ENCODE measurements at regions not wholly inside any gene's neighbourhood (a gene's known extent, or its start where the extent isn't known, plus 50 kb on each side); places are given as distances from the start of the nearest gene placed in this dataset.
"Not testable (repeated sequence)": the region's sequence is repeated elsewhere in the genome, so short reads cannot be mapped to it uniquely, and the experiment has no call there.

DNA sequence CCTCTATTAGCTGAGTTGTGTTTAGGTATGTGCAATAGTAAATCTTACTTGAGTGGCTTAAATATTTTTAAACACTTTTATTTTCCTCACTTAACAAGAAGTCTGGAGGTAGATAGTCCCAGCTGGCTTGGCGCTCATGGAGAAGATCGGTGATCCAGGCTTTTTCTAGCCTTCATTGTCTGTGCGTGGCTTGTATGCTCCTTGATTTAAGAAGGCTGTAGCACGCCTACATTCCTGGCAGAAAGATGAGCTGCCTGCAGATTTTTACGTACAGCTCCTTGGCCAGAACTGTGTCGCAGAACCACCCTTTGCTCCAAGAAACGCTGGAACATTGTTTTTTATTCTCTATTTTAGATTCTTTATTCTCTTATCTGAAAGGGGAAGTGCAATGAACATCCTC lies 284.1 kb downstream of the KIF20B start:
- Histone ChIP-seq H3K4me1 (no peaks in the 10 kb centered on the region), H3K27me3 (no peaks in the 10 kb centered on the region), H3K4me3 (no peak overlapping the region), H3K9me3 (no peaks in the 10 kb centered on the region), H3K27ac (no peak overlapping the region), H3K36me3 (replicated peaks in 1 of 2; ENCODE audit: insufficient read depth in 1 of 2, low read depth in 2 of 2) (no peaks in the 10 kb centered on the region)
- ATAC-seq = no peak
- intact Hi-C loops (cut with DNase I) = no loop called here
- WGBS, 2 donors = 67 to 76% methylated on average over 7 of the region's 7 CpGs
- TF ChIP-seq, protein P1, sequence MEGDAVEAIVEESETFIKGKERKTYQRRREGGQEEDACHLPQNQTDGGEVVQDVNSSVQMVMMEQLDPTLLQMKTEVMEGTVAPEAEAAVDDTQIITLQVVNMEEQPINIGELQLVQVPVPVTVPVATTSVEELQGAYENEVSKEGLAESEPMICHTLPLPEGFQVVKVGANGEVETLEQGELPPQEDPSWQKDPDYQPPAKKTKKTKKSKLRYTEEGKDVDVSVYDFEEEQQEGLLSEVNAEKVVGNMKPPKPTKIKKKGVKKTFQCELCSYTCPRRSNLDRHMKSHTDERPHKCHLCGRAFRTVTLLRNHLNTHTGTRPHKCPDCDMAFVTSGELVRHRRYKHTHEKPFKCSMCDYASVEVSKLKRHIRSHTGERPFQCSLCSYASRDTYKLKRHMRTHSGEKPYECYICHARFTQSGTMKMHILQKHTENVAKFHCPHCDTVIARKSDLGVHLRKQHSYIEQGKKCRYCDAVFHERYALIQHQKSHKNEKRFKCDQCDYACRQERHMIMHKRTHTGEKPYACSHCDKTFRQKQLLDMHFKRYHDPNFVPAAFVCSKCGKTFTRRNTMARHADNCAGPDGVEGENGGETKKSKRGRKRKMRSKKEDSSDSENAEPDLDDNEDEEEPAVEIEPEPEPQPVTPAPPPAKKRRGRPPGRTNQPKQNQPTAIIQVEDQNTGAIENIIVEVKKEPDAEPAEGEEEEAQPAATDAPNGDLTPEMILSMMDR (IDR thresholded peaks at IDR 0.05) = no peak
- no peak for DNase-seq

DNA sequence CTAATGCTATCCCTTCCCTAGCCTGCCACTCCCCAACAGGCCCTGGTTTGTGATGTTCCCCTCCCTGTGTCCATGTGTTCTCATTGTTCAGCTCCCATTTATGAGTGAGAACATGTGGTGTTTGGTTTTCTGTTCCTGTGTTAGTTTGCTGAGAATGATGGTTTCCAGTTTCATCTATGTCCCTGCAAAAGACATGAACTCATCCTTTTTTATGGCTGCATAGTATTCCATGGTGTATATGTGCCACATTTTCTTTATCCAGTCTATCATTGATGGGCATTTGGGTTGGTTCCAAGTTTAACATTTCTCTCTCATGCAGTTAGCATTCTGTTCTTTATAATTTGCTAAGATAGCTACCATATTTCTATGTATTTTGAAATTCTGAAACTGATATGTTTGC lies 287.0 kb downstream of the KIF20B start:
- H3K4me1 ChIP-seq; DNase-seq; H3K36me3 ChIP-seq (replicated peaks in 1 of 2; ENCODE audit: insufficient read depth in 1 of 2, low read depth in 2 of 2); H3K9me3 ChIP-seq; H3K4me3 ChIP-seq; H3K27ac ChIP-seq; intact Hi-C loops (cut with DNase I); ATAC-seq; H3K27me3 ChIP-seq: not testable (repeated sequence)

DNA sequence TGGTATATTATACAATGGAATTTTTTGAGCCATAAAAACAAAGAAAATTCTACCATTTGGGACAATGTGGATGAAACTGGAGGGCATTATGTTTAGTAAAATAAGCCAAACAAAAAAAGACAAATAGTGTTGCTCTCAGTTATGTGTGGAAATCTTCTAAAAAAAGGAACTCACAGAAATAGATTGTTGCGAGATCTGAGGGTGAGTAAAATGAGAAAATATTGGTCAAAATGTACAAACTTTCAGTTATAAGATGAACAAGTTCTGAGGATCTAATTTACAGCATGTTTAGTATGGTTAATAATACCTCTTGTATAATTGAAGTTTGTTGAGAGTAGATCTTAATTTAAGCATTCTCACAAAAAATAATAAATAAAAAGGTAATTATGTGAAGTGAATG lies 291.2 kb downstream of the KIF20B start:
- Histone ChIP-seq H3K36me3 (replicated peaks in 1 of 2; ENCODE audit: insufficient read depth in 1 of 2, low read depth in 2 of 2) (no peaks in the 10 kb centered on the region), H3K27me3 (no peaks in the 10 kb centered on the region), H3K9me3 (no peaks in the 10 kb centered on the region), H3K4me3 (no peak overlapping the region), H3K4me1 (no peaks in the 10 kb centered on the region), H3K27ac (no peak overlapping the region)
- no peak for TF ChIP-seq POLR2A (IDR thresholded peaks at IDR 0.05)
- TF ChIP-seq, protein P1 (IDR thresholded peaks at IDR 0.05) = no peak
- WGBS, 2 donors = 86 to 87% methylated on average over 1 of the region's 1 CpG
- intact Hi-C loops (cut with DNase I) = no loop called here
- DNase-seq (no peak), ATAC-seq (no peak)

DNA sequence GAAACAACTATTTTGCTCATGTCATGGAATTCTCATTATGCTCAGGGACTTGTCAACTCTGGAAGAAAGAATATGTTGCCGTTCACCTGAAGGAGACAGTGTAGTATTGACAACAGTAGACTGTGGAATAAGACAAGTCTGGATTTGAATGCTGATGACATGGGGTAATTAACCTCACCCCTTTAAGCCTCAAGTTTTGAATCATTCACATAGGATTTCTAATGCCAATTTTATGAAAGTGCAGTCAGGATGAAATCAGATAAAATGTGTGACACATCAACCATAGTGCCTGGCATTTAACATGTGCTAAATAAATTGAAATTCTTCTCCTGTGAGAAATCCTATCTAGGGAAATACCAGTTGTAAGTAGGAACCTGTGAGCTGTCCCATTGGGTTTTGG lies 305.8 kb downstream of the KIF20B start:
- WGBS, 2 donors = 61 to 63% methylated on average over 1 of the region's 1 CpG
- no peaks in the 10 kb centered on the region for H3K9me3 ChIP-seq
- intact Hi-C loops (cut with DNase I) = no loop called here
- ATAC-seq (no peak), DNase-seq (no peak)
- no peak overlapping the region for H3K27ac ChIP-seq
- H3K27me3 ChIP-seq = no peaks in the 10 kb centered on the region
- no peaks in the 10 kb centered on the region for H3K36me3 ChIP-seq (replicated peaks in 1 of 2; ENCODE audit: insufficient read depth in 1 of 2, low read depth in 2 of 2)
- H3K4me1 ChIP-seq = no peaks in the 10 kb centered on the region
- no peak overlapping the region for H3K4me3 ChIP-seq
- no peak for TF ChIP-seq POLR2A (IDR thresholded peaks at IDR 0.05)
- TF ChIP-seq, protein P1 (IDR thresholded peaks at IDR 0.05) = no peak

DNA sequence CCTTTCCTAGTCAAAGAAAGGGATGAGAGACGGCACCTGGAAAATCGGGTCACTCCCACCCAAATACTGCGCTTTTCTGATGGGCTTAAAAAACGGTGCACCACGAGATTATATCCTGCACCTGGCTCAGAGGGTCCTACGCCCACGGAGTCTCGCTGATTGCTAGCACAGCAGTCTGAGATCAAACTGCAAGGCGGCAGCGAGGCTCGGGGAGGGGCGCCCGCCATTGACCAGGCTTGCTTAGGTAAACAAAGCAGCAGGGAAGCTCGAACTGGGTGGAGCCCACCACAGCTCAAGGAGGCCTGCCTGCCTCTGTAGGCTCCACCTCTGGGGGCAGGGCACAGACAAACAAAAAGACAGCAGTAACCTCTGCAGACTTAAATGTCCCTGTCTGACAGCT lies 309.9 kb downstream of the KIF20B start:
- H3K27ac ChIP-seq; H3K4me3 ChIP-seq; intact Hi-C loops (cut with DNase I); ATAC-seq; H3K4me1 ChIP-seq; H3K36me3 ChIP-seq (replicated peaks in 1 of 2; ENCODE audit: insufficient read depth in 1 of 2, low read depth in 2 of 2); H3K9me3 ChIP-seq; DNase-seq; H3K27me3 ChIP-seq: not testable (repeated sequence)
- WGBS, 2 donors = 58 to 75% methylated on average over 8 to 9 of the region's 14 CpGs

DNA sequence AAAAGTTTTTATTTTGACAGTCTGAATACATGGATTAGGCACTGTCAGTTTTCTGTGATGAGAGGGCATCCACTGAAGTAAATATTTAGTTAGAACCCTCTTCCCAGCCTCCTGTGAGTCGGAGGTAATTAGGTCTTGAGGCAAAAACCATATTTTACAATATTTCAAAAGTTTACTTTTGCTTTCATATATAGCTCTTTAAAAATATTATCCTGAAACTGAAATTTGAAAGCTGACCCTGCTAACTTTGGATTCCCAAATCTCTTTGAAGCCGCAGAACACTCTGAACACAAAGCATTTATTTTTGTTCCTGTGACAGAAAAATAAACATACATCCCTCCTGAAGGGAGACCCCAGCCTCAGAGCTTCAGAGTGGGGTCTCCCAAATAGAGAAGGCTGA lies 317.4 kb downstream of the KIF20B start:
- no peak for TF ChIP-seq POLR2A (IDR thresholded peaks at IDR 0.05)
- TF ChIP-seq, protein P1 (IDR thresholded peaks at IDR 0.05) = no peak
- H3K27ac ChIP-seq = no peak overlapping the region
- intact Hi-C loops (cut with DNase I) = no loop called here
- WGBS, 2 donors = 42 to 46% methylated on average over 2 of the region's 2 CpGs
- H3K36me3 ChIP-seq (replicated peaks in 1 of 2; ENCODE audit: insufficient read depth in 1 of 2, low read depth in 2 of 2) = no peaks in the 10 kb centered on the region
- H3K4me1 ChIP-seq = no peaks in the 10 kb centered on the region
- no peaks in the 10 kb centered on the region for H3K9me3 ChIP-seq
- no peaks in the 10 kb centered on the region for H3K27me3 ChIP-seq
- no peak for DNase-seq
- no peak for ATAC-seq
- H3K4me3 ChIP-seq = no peak overlapping the region

Measured in body of pancreas (tissue), 4 donors.